GM19397 (cell line): ENCODE measurements at regions not wholly inside any gene's neighbourhood (a gene's known extent, or its start where the extent isn't known, plus 50 kb on each side); places are given as distances from the start of the nearest gene placed in this dataset.

Source experiments
- ATAC-seq: cut with Tn5 transposase; IDR thresholded peaks from one replicate; pipeline ENCODE4 v1.9.1; 2021; ENCODE audit warnings: mild to moderate bottlenecking, moderate library complexity; ENCODE audit not compliant: unreplicated experiment

DNA sequence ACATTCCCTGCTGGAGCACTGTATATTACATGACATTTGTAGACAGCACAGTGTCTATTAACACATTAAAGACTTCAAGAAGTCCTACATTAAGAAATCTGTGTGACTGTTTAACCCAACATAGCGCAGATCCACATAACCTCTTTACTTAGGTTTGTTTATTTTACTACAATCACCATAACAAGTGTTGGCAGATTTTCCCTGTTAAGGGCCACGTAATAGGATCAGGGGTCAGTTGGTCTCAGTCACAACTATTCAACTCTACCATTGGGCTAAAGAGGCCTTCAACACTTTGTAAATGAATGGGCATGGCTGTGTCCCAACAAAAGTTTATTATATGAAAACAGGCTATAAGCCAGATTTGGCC lies 51.3 kb upstream of the ADORA2B start:
- no peak for ATAC-seq

- no peak for ATAC-seq
These were observed 50.7 kb upstream of the ADORA2B start for GRCh38 chr17:15894258-15894657.

DNA sequence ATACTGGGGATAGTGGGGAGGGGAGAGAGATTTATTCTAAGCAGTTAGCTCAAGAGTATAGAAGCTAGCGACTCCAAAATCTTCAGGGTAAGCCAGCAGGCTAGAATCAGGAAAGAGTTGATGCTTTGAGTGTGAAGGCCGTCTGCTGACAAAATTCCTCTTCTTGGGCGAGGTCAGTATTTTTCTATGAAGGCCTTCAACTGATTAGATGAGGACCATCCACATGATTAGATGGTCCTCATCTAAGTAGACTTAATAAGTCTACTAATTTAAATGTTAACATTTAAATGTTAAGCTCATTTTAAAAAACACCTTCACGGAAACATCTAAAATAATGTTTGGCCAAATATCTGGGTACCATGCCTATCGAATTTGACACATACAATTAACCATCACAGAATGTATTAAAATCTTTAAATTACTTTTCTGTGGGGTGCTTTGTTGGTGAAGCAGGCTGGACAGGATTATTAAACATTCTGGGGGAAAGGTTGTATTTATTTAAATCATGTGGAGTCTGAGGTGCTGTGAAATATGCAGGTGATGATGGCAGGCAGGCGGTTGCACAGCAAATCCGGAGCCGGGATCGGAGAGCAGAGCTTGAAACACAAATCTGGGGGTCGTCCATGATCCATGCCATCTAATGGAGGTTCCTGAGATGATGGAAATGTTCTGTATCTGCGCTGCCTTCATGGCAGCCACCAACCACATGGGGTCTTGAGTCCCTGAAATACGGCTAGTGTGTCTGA lies 49.8 kb upstream of the ADORA2B start:
- ATAC-seq: no peak
